NB4 (cell line): ENCODE measurements at regions not wholly inside any gene's neighbourhood (a gene's known extent, or its start where the extent isn't known, plus 50 kb on each side); places are given as distances from the start of the nearest gene placed in this dataset.
"Not testable (repeated sequence)": the region's sequence is repeated elsewhere in the genome, so short reads cannot be mapped to it uniquely, and the experiment has no call there.

Experiments
- MAX ChIP-seq: IDR thresholded peaks from 2 replicates; pipeline ENCODE4 v1.6.1; 2011; ENCODE audit warnings: low read depth, low read length
- POLR2A ChIP-seq: IDR thresholded peaks from 2 replicates; pipeline ENCODE4 v1.6.1; 2011; ENCODE audit warnings: mild to moderate bottlenecking; ENCODE audit not compliant: insufficient read length; ENCODE audit errors: extremely low read depth
- TF ChIP-seq, protein P1 (sequence below): IDR thresholded peaks from one replicate; pipeline ENCODE4 v1.5.1; 2012; ENCODE audit warnings: low read depth, low read length

- TF ChIP-seq, protein P1, sequence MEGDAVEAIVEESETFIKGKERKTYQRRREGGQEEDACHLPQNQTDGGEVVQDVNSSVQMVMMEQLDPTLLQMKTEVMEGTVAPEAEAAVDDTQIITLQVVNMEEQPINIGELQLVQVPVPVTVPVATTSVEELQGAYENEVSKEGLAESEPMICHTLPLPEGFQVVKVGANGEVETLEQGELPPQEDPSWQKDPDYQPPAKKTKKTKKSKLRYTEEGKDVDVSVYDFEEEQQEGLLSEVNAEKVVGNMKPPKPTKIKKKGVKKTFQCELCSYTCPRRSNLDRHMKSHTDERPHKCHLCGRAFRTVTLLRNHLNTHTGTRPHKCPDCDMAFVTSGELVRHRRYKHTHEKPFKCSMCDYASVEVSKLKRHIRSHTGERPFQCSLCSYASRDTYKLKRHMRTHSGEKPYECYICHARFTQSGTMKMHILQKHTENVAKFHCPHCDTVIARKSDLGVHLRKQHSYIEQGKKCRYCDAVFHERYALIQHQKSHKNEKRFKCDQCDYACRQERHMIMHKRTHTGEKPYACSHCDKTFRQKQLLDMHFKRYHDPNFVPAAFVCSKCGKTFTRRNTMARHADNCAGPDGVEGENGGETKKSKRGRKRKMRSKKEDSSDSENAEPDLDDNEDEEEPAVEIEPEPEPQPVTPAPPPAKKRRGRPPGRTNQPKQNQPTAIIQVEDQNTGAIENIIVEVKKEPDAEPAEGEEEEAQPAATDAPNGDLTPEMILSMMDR: not testable (repeated sequence)
- not testable (repeated sequence) for TF ChIP-seq MAX, POLR2A
Measured at GRCh38 chr21:9068622-9069021, 1452.8 kb upstream of the TPTE start.
